Activated CD4-positive, alpha-beta T cell treated with anti-CD3 and anti-CD28 coated beads for 4 hours (primary cell): ENCODE measurements at regions not wholly inside any gene's neighbourhood (a gene's known extent, or its start where the extent isn't known, plus 50 kb on each side); places are given as distances from the start of the nearest gene placed in this dataset.

Experiments
- DNase-seq, 2 donors: peaks; one replicate each; pipeline ENCODE4 v3.0.0-alpha.2; 2020

- no peak for DNase-seq
Measured at GRCh38 chr6:105639124-105639523, 236.2 kb upstream of the PREP start.

GRCh38 chr6:105633814-105634213 lies 230.9 kb upstream of the PREP start:
- no peak for DNase-seq

DNA sequence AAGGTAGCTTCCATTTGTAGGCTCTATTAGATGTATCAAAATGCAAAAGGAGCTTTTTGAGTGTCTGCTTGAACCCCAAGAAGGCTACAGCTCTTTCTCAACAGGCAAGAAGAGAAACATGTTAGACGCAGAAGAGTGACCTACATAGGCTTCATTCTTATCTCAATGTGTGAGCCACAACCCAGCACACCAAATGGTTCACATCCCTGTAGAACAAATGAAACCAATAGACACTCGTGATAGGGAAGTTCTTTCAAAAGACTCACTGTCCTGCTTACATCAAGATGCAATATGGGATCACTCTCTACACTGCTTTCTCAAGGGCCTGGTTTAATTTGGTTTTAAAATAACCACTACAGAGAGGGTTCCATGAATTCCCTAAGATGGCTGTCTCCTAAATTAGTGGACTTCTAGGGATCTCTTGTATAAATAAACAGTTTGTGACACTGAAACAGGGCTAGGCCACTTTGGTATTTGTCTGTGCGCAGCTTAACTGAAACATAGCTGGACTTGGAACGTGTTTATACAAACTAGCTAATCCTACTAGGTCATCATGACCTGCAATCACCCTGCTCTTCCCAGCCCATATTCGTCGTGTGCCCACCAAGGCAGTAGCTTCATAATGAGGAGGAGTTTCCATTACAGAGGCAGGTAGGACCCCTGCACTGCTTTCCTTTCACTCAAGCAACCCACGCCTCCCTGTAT lies 225.4 kb upstream of the PREP start:
- DNase-seq, result no peak

DNA sequence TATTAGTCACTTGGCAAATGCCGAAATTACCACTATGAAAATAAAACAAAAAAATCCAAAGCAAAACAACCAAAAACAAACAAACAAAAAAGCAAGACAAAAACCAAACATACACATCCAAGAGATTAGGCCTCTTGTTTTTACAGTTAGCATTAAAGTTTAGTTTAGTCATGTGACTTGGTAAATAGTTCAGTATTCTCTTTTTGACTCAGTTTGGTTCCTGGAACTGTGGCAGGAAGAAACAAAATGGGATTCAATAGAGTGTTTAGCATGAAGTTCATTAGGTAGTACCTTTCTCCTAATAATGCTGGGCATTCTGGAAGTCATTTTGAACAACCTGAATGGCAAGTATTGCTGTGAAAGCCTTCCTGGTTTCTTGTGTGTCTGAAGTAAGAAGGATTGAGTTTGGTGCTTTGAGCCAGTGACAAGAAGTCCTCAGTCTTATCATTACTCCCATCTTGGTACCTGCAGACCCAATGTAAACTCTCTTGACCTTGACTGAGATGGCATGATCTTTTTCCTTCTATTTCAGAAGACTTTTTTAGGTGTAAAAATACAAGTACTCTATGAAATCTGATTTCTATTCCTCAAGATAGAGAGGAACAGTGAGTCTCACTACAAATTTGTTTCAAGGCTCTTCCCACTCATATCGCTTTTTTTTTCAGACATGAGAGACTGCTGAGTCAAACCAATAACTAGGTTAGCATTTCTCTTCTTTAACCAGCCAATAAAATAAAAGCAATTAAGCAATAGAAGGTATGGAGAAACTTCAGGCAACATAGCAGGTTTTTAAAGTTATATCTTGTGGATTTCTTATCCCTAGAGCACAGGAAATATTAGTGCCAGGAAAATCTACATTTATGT lies 223.6 kb upstream of the PREP start:
- no peak for DNase-seq

- DNase-seq, result no peak
Measured at GRCh38 chr6:105624021-105624420, 221.1 kb upstream of the PREP start.

- no peak for DNase-seq
Measured at GRCh38 chr6:105622226-105622625, 219.3 kb upstream of the PREP start.

DNA sequence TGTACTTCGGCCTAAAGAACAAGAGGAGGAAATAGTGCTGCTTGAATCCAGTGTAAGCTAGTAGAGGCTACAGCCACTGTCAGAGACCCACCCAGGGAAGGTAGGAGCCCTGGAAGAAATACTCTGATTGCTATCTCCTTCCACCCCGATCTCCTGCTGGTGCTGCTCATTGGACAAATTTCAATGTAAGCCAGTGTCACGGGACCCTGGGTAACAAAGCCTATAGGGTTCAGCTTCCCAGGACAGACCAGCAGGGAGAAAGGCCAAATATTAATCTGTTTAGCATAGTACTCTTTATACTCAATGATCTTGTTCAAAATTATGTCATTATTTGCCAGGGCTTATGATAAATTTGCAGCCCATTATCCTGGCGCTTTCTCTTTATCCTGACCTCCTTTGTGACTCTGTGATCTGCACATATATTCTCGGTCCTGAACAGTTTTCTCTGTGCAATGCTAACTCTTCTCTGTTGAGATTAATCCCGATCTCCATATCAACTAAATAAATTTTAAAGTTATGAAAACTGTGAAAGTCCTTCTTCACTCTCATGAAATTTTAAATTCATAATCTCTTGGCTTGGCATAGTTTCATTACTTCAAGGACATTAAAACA lies 218.8 kb upstream of the PREP start:
- DNase-seq, result no peak

DNA sequence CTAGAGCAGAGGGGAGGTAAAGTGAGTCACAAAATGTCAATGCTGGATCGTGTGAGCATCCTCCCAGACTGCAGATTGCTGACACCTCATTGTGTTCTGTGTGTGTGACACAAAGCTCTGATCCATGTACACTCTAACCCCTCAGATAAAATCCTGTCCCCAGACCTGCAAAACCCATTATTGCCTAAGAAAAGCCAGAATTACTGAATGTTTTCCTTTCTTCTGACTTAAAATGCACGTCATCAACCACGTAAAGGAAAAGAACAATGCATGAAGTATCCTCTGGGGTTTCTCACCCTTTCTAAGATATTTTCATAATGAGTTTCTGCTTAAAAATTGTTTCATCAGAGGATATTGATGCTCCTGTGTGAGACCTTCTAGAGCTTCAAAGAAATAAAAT lies 218.0 kb upstream of the PREP start:
- DNase-seq, result no peak

GRCh38 chr6:105619971-105620741 lies 217.3 kb upstream of the PREP start:
- DNase-seq, result no peak

DNA sequence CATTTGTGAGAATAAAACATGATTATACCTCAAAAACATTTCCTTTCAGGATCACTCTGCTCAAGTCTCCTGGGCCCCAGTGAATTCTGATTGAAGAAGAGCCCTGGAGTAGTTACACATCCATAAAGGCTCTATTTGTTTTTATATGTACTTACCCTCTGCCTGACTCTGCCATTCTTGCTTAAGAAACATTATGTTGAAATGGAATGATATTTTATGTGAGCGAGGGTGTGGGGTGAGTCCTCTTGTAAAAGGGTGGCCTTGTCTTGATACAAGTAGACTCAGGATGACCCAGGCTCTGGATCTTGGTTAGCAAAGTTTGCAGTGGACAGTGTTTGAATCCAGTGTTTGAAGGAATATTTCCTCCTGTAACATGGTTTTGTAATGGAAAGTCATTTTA lies 215.4 kb upstream of the PREP start:
- no peak for DNase-seq

GRCh38 chr6:105616521-105616920 lies 213.6 kb upstream of the PREP start:
- DNase-seq, result no peak

DNA sequence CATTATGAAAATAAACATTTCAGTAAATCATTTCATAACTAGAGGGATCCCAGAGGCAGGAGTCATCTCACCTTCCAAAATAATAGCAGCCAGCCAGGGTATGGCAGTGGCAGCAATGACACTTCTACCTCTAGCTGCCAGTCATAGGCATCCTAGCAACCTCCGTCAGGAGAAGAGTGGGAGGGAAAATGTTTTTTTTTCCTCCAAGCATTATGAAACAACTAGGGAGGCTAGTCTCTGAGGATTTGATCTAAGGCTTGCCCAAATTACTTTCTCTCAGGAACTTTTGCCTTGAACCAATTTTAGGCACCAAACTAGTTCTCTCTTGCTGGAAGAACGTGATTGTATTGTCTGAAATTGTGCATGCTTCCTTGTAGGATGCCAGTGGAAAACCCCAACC lies 208.7 kb upstream of the PREP start:
- no peak for DNase-seq

GRCh38 chr6:105609375-105609991 lies 206.6 kb upstream of the PREP start:
- no peak for DNase-seq

- no peak for DNase-seq
Measured at GRCh38 chr6:105608711-105609374, 206.0 kb upstream of the PREP start.

DNA sequence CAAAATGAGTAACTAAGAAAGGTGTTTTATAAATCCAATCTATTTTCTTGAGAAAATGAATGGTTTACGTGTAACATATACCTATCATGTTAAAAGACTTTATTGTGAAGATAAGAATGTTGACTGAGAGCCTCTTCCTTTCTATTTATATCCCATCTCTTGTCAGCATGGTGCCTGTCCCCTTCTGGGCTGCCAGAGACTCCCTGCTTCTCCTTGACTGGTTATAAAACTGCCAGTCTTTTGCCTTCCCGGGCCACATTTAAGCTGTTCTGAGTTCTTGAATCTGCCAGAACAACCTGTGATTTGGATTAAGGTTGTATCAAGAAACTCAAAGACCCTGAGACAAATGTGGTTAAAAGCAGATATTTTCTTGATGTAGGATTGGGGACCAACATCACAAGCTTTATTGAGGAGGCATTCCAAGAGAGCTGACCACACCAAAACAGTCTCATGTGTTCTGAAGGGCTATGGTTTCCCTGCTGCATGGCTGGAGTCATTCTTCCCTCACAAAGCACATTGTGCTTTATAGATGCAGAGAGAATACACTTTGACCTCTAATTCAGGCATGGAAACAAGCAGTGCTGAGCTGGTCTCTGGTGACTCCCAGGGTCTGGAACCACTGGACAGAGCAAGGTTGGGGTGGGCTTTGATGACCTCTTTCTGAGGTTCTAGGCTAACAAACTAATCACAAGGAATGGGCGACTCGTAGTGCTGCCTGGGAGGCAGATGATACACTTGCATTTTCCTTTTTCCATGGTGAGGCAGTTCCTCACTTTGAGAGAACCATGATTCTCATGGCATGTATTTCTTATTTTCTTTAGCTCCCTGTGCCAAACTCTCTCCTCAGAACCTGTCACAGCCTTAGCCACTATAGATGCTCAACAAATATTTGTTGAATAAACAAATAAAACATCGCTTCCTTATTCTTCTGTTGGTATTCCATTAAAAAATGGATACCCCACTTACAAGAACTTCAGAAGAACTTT lies 205.0 kb upstream of the PREP start:
- no peak for DNase-seq

- DNase-seq, result no peak
Measured at GRCh38 chr6:105606831-105607463, 204.1 kb upstream of the PREP start.

- no peak for DNase-seq
Measured at GRCh38 chr6:105604587-105604884, 201.7 kb upstream of the PREP start.

DNA sequence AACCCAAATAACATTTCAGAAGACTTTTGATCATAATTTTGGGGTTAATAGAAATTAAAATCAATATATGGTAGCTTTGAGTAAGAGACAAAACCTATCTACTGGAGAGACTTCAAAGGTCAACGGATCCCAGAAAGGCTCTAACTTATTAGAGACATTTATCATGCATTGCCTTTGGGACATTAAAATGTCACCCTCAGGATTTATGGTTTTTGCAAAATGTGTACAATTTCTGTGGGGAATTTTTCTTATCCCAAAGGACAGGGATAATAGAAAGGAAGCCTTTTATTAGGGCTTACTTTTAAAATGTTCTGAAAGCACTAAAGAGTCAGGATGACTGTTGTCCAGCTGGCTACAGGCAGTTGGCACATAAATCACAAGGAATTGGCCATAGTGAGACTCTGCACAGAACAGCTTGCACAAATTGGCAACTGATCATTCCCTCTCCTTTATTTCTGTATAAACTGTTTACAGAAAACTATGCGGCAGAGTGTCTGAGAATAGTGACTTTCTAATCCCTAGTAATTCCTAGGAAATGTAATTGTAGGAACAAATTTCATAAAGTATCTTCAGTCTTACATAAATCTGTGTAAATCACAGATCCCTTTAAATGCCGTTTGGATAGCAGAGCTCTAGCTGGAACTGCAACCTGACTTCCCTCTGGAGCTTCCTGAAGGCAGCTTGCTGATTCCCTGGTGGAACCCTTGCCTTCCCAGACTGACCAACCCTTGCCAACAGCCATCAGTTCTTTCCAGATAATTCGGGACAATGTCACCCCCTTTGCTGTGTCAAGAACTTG lies 201.1 kb upstream of the PREP start:
- DNase-seq, result no peak

- DNase-seq, result peak; percentile 11 to 16
Measured at GRCh38 chr6:105601541-105602236, 198.8 kb upstream of the PREP start.
